G401 (cell line): ENCODE measurements at regions not wholly inside any gene's neighbourhood (a gene's known extent, or its start where the extent isn't known, plus 50 kb on each side); places are given as distances from the start of the nearest gene placed in this dataset.

Experiments used
- DNase-seq: peaks from one replicate; pipeline ENCODE4 v3.0.0-alpha.2; 2015; ENCODE audit warnings: low spot score
- in situ Hi-C: cut with HindIII; loops from 2 replicates; pipeline ENCODE4 v1.10.0; 2016; ENCODE audit warnings: low sequenced_read_pairs, mixed read lengths

- in situ Hi-C loops = no loop called here
- no peak for DNase-seq
These were observed 809.3 kb downstream of the C4orf33 start for GRCh38 chr4:129905256-129905655.

- no peak for DNase-seq
- in situ Hi-C loops = no loop called here
These were observed 812.2 kb downstream of the C4orf33 start for GRCh38 chr4:129908117-129908516.

GRCh38 chr4:129916991-129917390, 821.0 kb downstream of the C4orf33 start:
- no peak for DNase-seq
- in situ Hi-C loops = no loop called here

- in situ Hi-C loops = no loop called here
- no peak for DNase-seq
These were observed 821.7 kb downstream of the C4orf33 start for GRCh38 chr4:129917651-129918050.

- DNase-seq = no peak
- in situ Hi-C loops = no loop called here
These were observed 831.0 kb downstream of the C4orf33 start for GRCh38 chr4:129926936-129927335.

GRCh38 chr4:129929052-129929451, 833.1 kb downstream of the C4orf33 start:
- no peak for DNase-seq
- in situ Hi-C loops = no loop called here

GRCh38 chr4:129929984-129930383, 834.0 kb downstream of the C4orf33 start:
- no peak for DNase-seq
- in situ Hi-C loops = no loop called here

- in situ Hi-C loops = no loop called here
- DNase-seq = no peak
These were observed 854.3 kb downstream of the C4orf33 start for GRCh38 chr4:129950217-129950616.

GRCh38 chr4:129966175-129966574, 870.2 kb downstream of the C4orf33 start:
- in situ Hi-C loops = no loop called here

GRCh38 chr4:129968366-129968765, 872.4 kb downstream of the C4orf33 start:
- in situ Hi-C loops = no loop called here
- no peak for DNase-seq

More at GRCh38 chr4:129966175-129966574, 870.2 kb downstream of the C4orf33 start:
- DNase-seq = no peak

- in situ Hi-C loops = no loop called here
These were observed 872.8 kb downstream of the C4orf33 start for GRCh38 chr4:129968778-129969177.

GRCh38 chr4:129970801-129971200, 874.8 kb downstream of the C4orf33 start:
- no peak for DNase-seq
- in situ Hi-C loops = no loop called here

More at GRCh38 chr4:129968778-129969177, 872.8 kb downstream of the C4orf33 start:
- DNase-seq = no peak

- in situ Hi-C loops = no loop called here
These were observed 875.5 kb downstream of the C4orf33 start for GRCh38 chr4:129971419-129971818.

GRCh38 chr4:129972257-129972656, 876.3 kb downstream of the C4orf33 start:
- no peak for DNase-seq
- in situ Hi-C loops = no loop called here

More at GRCh38 chr4:129971419-129971818, 875.5 kb downstream of the C4orf33 start:
- DNase-seq = no peak

- in situ Hi-C loops = no loop called here
- DNase-seq = no peak
These were observed 878.8 kb downstream of the C4orf33 start for GRCh38 chr4:129974730-129975129.

- no peak for DNase-seq
- in situ Hi-C loops = no loop called here
These were observed 882.4 kb downstream of the C4orf33 start for GRCh38 chr4:129978315-129978714.

- in situ Hi-C loops = no loop called here
- DNase-seq = no peak
These were observed 893.0 kb downstream of the C4orf33 start for GRCh38 chr4:129988957-129989356.

- in situ Hi-C loops = no loop called here
- no peak for DNase-seq
These were observed 898.8 kb downstream of the C4orf33 start for GRCh38 chr4:129994715-129995114.

- DNase-seq = no peak
- in situ Hi-C loops = no loop called here
These were observed 902.6 kb downstream of the C4orf33 start for GRCh38 chr4:129998436-129999150.

GRCh38 chr4:129999156-129999555, 903.2 kb downstream of the C4orf33 start:
- in situ Hi-C loops = no loop called here
- no peak for DNase-seq

GRCh38 chr4:130008461-130008860, 912.5 kb downstream of the C4orf33 start:
- in situ Hi-C loops = no loop called here
- DNase-seq = no peak
